NCI-H69 (cell line): ENCODE measurements at regions not wholly inside any gene's neighbourhood (a gene's known extent, or its start where the extent isn't known, plus 50 kb on each side); places are given as distances from the start of the nearest gene placed in this dataset.

Source experiments
- DNase-seq: peaks from one replicate; lab custom pipeline; 2025; lab: John Stamatoyannopoulos, UW

DNA sequence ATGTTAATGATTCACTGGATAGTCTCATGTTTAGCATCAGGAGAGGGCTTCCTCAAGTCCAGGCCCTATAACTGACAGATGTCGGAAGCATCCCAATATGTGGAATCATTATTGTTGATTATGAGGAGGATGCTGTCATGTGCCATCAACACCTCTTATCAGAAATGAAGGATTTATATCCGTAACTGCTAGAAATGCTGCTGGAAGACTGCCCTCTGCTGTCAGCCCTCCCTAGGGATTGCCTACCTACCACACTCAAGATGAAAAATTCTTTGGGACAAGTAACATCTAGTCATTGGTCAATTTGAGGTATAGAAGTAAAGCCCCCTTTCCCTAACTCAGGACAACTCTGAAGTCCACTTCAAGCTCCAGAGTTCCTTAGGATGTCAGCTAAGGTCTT is 1166.5 kb upstream of the NXPH2 start:
- DNase-seq = peak; percentile 100

DNA sequence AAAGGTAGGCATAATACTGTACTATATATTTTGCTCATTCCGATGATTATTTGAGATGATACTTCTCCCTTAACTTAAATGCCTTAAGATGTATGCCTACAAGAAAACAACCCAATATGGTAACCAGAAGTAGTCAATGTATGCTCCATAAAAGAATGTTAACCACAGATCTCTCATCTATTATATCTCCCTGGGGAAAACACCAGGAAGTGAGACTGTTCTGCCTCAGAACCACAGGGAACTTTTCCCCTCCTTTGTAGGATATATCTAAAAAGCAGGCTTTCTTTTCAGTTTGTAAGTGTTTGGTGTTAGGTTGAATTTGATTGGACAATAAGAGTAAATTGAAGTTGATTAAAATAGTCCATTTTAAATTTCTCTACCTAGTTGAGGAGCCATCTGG is 1160.5 kb upstream of the NXPH2 start:
- peak; percentile 100 for DNase-seq

DNA sequence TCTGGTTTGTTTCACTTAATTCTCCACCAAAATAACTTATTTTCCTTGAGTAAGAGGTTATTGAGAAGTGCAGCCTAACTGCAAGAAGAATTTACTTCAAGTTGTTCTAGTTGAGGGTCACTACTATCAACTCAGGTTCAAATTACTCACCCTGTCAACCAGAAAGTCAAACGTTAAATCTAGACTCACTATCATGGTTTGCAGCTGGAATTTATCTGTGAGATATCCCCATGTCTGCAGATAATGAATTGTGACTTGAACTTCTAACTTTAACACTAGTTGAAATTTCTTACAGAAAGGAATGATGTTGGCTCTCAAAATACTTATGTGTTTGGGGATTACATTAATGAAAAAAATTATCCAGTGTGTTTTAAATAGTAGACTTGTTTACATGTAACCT is 1145.7 kb upstream of the NXPH2 start:
- DNase-seq = no peak

DNA sequence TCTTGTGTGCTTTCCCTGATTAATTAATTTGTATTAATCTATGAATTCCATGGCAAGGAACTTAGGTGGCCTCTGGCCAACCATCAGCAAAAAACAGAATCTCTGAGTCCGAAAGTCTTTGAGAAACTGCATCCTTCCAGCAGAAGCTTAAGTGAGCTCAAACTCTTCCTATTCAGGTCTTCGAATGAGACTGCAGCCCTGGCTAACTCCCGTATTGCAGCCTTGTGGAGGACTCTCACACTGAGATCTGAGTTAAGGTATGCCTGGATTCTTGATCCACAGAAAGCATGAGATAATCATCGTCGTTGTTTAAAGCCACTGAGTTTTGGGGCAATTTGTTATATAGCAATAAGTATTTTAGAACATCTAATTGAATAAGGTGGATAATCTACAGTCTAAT is 1143.9 kb upstream of the NXPH2 start:
- DNase-seq = no peak

DNA sequence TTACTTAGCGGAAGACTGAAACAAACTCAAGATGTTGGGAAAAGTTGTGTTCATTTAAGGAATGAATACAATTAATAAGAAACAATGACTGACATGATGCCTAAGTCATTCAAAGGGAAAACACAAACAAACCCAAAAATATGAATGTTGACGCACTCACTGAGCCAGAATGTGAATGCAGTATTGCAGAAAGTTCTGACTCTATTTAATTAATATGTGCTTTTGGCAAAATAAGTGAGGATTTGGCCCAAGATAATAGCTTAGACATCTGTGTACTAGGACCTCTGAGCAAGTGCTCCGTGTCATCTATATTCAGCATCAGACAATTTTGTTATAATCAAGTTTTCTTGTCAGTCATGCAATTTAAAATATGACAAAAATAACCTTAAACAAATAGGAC is 1138.8 kb upstream of the NXPH2 start:
- DNase-seq = no peak

DNA sequence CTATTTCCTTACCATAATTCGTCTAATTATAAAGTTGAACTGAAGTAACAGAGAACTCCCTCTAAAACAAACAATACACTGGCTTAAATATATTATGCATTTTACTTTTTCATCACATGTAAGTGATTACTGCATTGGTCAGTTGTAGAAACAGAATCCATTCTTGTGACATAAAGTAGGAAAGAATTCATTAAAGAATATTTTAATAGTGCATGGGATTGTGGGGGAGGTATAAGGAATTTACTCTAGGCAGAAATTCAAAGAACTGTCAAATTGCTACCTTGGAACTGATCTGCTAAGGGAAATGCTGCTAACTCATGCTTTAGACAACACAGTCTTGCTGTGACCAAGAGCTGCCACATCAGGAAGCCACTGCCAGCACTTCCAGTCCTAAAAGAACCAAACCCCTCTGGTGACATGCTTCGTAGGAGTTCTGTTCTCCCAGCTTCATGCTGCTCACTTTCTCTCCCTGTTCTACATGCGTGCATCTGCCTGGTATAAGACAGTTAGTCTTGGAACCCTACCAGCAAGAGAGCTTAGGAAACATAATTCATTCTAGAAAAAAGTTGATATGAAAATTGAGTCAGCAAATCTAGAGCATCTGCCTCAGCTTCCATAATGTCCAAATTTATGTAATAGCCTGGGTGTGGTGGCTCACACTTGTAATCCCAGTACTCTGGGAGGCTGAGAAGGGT is 1137.6 kb upstream of the NXPH2 start:
- peak; percentile 100 for DNase-seq

DNA sequence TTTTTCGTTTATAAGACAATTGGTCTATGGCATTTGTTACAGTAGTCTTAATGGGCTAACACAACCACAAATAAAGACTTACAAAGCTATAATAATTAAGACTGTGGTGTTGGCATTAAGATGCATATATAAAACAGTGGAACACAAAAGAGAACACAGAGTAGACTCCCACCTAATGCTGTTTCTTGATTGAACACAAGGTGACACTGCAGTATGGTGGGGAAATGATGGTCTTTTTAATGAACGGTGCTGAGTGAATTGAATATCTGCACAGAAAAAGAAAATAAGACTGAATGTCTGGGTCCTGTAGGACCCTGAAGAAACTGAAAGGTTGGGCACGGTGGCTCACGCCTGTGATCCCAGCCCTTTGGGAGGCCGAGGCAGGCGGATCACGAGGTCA is 1136.6 kb upstream of the NXPH2 start:
- DNase-seq = peak; percentile 100

DNA sequence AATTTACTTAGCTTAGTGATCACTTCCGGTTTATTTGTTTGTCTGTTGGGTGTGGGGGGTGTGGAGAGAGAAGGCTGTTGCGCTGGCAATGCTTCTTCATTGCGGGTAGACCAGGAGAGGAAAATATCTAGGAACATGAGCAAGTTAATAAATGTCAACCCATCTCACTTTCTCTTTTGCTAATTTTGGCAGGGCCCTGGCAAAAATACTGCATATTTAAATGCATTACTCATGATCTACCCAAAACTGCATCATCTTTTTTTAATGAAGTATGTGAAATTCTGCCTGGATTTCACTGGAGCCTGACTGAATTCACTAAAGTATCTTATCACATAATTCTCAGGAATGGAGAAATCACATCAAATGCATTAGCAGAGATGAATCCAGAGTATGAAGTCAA is 1131.0 kb upstream of the NXPH2 start:
- DNase-seq = no peak

DNA sequence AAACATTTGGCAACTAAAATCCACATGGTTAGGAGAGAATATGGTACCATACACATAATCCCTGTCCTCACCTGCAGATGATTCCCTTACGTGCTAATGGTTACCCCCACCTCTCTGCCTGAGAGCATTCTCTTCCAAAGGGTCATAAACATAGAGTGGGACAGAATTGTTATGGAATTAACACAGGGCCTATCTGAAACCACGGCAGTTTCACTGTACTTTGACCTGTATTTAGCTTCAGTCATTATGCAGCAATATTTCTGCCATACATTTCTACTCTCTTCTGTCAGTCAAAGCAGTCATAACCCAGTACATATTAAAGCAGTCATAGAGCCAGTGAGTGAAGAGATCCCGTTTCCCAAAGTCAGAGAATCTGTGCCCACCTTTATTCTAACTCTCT is 1128.9 kb upstream of the NXPH2 start:
- no peak for DNase-seq

DNA sequence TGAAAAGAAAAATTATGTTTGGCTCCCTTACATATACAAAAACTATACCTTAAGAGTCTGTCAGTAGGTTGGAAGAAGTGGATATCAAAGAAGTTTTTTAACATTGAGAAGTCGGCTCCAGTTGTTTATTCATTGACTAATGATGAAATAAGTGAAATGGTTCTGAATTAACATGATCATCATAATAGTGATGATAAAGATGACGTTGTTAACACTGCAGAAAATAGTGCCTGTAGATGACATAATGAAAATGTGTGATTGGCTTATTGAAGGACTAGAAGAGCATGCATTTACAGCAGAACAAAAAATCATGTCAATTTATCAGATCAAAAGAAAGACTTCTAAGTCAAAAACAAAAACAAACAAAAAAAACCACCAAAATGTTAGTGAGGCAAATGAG is 1125.4 kb upstream of the NXPH2 start:
- no peak for DNase-seq

DNA sequence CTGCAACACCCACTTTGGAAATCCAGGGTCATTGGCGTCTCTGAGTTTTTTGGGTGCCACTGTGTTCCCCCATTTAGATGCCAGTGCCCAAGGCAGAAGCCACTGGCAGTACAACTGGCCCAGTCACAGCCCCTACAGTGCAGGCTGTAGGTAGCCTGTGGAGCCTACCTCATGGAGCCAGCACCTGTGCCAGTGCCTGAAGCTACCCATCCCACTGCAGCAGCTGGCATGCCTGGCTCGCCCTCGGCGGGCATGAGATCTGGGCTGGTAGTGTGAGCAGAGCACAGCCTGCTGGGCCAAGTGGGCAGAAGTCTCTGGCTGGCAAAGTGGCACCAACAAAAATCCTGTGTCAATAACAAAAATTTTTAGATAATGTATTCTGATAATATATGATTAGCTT is 1111.4 kb upstream of the NXPH2 start:
- DNase-seq = peak; percentile 100

DNA sequence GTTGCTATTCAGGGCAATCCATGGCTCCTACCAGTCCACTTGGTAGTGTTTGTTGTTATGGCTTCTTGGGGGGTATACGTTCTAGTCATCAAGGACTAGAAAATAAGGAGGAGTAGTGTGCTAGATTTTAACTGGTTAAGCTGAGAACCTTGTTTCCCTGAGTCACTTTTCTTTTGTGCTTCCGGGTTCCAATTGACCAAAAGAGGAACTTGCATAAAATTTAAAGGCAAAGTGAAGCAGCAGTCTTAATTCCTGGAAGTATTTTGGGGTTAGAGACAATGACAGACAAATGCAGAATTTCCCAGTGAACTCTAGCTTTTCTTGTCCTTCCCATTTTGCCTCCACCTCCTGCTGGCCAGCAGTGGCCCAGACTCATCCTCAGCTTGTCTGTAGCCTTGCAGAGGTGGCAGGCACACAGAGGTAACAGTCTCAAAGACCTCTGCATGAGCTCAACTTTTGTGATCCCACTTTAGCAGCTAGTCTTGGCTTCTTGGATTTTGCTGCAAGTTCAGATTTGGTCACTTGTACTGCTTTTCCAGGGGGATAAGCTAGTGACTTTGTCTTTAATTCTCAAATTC is 1105.8 kb upstream of the NXPH2 start:
- DNase-seq = peak; percentile 100

DNA sequence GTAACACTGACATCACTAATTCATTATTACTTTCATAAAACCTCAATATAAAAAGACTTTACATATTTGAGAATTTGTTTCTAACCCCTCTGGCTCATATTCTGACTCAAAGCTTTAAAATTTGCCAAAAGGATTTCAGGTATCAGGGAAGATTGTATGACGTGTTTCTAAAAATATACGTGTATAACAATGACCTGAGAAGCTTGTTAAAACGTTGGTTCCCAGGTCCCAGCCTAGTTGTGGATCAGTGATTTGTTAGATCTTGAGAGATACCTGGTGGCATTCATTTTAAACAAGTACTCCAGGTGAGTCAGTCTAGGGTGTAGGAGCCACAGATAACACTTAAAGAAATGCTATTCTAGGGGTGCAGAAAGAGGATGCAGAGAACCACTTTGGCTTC is 1096.8 kb upstream of the NXPH2 start:
- no peak for DNase-seq

DNA sequence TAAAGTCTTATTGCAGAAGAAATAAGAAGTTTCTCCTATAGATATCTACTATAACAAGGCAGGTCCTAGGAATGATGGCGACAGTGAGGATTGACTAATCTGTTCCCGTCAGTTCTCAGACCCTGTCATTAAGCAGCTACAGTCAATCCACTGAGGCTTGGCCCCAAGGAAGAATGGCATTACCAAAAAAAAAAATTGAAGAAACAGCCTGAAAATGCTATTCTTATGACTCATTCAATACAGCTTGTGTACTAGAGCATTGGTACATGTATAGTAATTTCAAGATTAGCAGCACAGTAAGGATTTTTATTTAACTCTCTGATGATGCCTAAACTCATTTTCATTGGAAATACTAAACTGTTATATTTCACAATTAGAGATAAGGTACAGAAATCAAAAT is 1096.1 kb upstream of the NXPH2 start:
- DNase-seq = no peak

DNA sequence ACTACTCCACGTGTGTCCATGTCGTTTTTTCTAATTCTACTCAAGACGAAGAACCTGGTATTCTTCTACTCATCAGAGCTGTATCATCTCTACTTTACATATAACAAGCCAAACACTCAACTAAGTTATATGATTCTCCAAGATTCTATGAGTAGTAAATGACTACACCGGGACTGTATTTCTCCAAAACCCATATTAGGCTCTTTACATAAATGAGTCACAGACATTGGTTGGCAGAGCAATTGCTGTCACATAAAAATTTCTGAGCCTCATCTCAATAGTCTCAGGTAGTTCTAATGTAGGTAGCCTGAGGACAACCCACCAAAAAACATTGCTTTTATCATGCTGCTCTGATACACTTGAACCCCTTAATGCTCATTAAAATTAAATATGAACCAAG is 1092.3 kb upstream of the NXPH2 start:
- no peak for DNase-seq

DNA sequence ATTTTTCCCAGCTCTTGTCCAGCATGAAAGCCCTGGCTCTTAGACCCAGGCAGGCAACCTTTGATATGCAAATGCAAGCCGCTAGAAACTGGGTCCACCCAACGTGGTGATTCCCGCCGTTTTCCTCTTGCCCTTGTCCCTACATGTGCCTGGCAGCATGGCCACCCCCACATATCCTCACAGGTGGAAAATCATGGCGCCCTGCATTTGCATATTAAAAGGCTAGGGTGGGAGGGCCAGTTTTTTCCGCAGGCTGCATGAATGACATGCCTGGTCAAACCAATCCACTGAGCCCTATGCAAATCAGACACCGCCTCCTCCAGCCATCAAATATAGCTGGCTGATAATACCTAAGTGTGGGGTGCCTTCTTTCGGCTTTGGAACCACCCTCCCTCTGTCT is 1091.8 kb upstream of the NXPH2 start:
- DNase-seq = no peak

DNA sequence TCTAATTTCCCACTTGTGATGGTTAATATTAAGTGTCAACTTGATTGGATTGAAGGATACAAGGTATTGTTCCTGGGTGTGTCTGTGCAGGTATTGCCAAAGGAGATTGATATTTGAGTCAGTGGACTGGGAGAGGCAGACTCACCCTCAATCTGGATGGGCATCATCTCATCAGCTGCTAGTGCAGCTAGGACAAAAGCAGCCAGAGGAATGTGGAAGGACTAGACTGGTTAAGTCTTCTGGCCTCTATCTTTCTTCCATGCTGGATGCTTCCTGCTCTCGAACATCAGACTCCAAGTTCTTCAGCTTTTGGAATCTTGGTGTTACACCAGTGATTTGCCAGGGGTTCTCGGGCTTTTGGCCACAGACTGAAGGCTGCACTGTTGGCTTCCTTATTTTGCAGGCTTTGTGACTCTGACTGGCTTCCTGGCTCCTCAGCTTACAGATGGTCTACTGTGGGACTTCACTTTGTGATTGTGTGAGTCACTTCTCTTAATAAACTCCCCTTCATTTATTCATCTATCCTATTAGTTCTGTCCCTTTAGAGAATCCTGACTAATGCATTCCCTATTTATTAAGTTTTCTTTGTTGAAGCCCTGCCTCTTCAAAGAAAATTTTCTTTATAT is 1087.5 kb upstream of the NXPH2 start:
- DNase-seq = no peak

DNA sequence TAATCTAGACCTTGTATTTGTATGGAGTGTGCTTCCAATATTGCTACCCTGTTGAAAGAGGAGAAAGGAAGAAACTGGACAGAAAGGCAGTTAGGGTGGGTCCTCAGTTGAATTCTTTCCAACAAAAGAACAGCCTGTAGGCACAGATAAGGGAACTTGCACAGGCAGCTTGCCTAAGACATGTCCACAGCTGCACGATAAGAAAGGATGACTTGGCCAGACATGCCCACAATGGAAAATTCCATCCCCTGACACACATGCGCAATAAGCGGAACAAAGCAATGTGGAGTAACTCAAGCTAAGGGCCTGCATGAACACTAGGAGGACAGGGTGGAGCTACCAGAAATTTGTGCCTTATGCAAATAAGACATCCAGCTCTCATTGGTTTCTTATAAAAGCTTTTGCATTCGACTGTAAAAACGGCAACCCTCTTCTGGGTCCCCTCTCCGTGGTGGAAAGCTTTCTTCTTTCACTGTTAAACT is 1084.7 kb upstream of the NXPH2 start:
- DNase-seq = no peak

DNA sequence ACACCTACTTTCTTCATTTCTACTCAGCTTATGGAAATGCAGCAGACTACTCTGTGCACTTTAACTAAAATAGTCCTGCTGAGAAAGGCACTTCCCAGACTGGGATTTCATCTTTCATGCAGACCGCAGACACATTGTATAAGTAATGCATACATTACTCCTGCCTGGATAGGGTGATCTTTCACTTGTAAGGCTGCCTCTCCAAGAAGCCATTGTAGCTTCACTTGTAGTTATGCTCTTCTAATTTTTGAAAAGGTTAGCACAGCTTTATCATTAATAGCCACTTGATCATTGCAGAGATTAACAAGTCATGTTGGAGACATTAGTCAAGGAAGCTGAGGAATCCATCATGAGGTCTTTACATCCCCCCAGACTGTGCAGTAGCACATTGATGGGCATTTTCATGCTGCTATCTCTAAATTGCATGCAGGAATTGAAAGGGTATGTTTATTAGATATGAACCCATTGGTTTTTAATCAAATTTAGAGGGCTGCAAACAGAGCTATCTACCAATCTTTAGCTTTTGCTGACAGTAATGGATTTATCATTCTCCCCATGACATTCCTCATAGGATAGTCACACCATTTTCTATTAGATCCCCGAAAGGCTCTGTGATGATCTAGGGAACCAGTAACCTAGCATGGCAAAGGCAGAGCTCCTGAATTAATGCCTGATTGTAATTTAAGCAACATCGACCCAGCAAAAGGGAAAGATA is 1074.7 kb upstream of the NXPH2 start:
- no peak for DNase-seq

DNA sequence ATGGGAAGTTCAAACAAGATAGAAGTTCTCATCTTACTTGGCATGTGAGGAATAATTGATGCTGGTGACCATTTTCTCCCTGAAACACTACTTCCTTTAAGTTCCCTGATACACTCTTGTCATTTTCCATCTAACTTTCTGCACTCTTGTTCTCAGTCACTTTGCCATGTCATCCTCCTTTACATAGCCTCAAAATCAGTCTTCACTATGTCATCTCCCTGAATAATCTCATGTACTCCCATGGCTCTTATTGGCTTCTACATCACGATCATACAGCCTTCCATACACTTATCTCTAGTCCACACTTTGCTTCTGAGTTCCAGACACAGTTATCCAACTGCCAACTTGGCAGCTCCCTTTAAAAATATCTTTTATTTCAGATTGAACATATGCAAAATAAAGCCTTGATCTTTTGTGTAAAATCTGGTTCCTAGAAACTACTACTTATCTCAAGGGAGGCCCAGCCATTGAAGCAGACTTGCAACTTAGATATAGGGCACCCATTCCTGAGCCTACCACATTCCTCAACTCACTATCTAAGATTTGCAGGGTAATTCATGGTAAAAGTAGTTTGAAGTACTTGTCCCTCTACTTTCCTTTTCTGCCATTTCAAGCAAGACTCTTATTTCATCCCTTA is 1070.2 kb upstream of the NXPH2 start:
- DNase-seq = no peak

DNA sequence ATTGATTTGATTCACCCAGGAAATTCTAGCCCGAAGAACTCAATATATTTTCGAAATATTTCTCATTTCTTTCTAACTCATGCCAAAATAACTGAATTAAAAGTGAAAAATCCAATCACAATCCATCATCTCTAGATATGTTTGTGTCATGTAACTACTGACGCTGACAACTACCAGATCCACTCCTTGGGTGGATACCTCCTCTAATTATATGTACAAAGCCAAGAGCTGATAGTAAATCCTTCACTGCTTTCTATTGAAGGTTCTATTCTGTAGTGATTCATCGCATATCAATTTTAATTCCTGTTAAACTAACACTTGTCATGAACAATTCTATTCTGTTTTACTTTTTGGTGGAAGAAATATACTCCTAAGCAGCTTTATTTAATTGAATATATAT is 1056.6 kb upstream of the NXPH2 start:
- peak; percentile 100 for DNase-seq

DNA sequence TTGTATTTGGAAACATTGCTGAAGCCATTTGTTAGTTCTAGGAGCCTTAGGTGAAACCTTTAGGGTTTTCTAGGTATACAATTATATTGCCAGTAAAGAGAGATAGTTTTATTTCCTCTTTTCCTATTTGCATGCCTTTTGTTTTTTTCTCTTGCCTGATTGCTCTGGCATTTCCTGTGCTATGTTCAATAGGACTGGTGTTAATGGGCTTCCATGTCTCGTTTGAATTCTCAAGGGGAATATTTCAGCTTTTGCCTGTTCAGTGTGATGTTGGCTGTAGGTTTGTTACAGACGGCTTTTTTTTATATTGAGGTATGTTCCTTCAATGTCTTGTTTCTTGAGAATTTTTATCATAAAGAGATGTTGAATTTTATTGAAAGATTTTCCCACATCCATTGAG is 1054.9 kb upstream of the NXPH2 start:
- peak; percentile 100 for DNase-seq

DNA sequence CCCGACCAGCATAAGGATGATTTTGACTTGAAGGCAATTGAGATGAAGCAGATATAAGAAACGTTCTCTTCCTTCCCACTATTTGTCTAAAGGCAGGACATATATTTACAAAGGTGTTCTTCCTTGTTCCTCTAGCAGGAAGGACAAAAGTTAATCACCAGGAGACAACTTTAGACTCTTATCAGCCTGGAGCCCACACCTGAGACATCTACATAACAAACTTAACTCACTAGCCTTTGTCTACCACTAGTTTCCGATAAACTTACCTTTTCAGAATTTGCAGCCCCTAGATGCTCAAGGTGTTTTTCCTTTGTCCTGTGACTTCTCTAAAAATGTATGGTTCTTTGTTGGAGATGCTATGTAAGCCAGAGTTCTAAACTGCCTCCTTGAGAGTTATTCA is 1047.8 kb upstream of the NXPH2 start:
- no peak for DNase-seq
